Caco-2 (cell line): ENCODE measurements at regions not wholly inside any gene's neighbourhood (a gene's known extent, or its start where the extent isn't known, plus 50 kb on each side); places are given as distances from the start of the nearest gene placed in this dataset.

ENCODE experiments used
- BruUV-seq: library from RNA; stranded (reverse); fragments of 400-500 nt; replicated peaks from 2 replicates; lab custom pipeline; 2021; lab: Mats Ljungman, UMichigan
- CTCF ChIA-PET: fragments of 300-600 bp; sonication (Branson Sonifier 250); formaldehyde crosslinking; loops from one replicate; lab custom pipeline; 2022; ENCODE audit warnings: antibody characterized with exemption; lab: Charles Lee
- POLR2A ChIA-PET: fragments of 300-600 bp; sonication (Branson Sonifier 250); formaldehyde crosslinking; loops from one replicate; lab custom pipeline; 2022; ENCODE audit warnings: antibody characterized with exemption; lab: Charles Lee
- DNase-seq, 2 experiments: peaks; one replicate each; pipeline versions ENCODE4 v3.0.0 to v3.0.0-alpha.2; 2020 to 2022
- H3K27me3 ChIP-seq: replicated peaks from 2 replicates; pipeline ENCODE4 v1.6.0; 2011; ENCODE audit warnings: low read length; ENCODE audit not compliant: control insufficient read depth, insufficient read depth
- H3K36me3 ChIP-seq: 2 replicates; pipeline ENCODE4 v1.5.1; 2011; ENCODE audit warnings: low read length; ENCODE audit not compliant: control insufficient read depth, insufficient read depth
- H3K4me1 ChIP-seq: fragments of 250-450 bp; sonication (Bioruptor Pico); 2 replicates; pipeline ENCODE4 v1.5.1; 2020; ENCODE audit warnings: mild to moderate bottlenecking
- H3K4me3 ChIP-seq: 2 replicates; pipeline ENCODE4 v1.5.1; 2011; ENCODE audit warnings: low read depth, mild to moderate bottlenecking, control low read depth, low read length
- H3K9me3 ChIP-seq: fragments of 250-450 bp; sonication (Bioruptor Pico); 2 replicates; pipeline ENCODE4 v1.5.1; 2020; ENCODE audit warnings: mild to moderate bottlenecking, moderate library complexity
- H3K27ac Mint-ChIP-seq: one replicate; pipeline ENCODE4 v1.8.0; 2022; ENCODE audit warnings: mixed read lengths; ENCODE audit not compliant: unreplicated experiment
- H3K27me3 Mint-ChIP-seq: one replicate; pipeline ENCODE4 v1.8.0; 2022; ENCODE audit warnings: mixed read lengths; ENCODE audit not compliant: insufficient read depth, unreplicated experiment
- H3K36me3 Mint-ChIP-seq: one replicate; pipeline ENCODE4 v1.8.0; 2022; ENCODE audit warnings: mild to moderate bottlenecking, mixed read lengths; ENCODE audit not compliant: insufficient read depth, unreplicated experiment
- H3K4me1 Mint-ChIP-seq: one replicate; pipeline ENCODE4 v1.8.0; 2022; ENCODE audit warnings: low read depth, mixed read lengths; ENCODE audit not compliant: unreplicated experiment
- H3K4me3 Mint-ChIP-seq: one replicate; pipeline ENCODE4 v1.8.0; 2022; ENCODE audit warnings: mild to moderate bottlenecking, moderate library complexity, mixed read lengths; ENCODE audit not compliant: unreplicated experiment
- H3K9me3 Mint-ChIP-seq: one replicate; pipeline ENCODE4 v1.8.0; 2022; ENCODE audit warnings: mixed read lengths; ENCODE audit not compliant: unreplicated experiment
- intact Hi-C: fragments of 100-400 bp; cut with micrococcal nuclease; formaldehyde crosslinking; loops from one replicate; pipeline ENCODE4 v1.10.0; 2022; ENCODE audit not compliant: unreplicated experiment
- TF ChIP-seq, protein P1 (sequence below), 2 experiments: fragments of 200-600 bp in 1 of 2; IDR thresholded peaks; 1 replicate in 1 of 2; 2 replicates in 1 of 2; pipeline versions ENCODE4 v1.5.1 to v1.8.0; 2011 to 2022; ENCODE audit warnings: antibody characterized with exemption in 1 of 2, control low read depth in 1 of 2, inconsistent platforms in 1 of 2, low read depth in 1 of 2, low read length in 1 of 2, mild to moderate bottlenecking in 1 of 2, moderate library complexity in 1 of 2; ENCODE audit not compliant: insufficient read depth in 1 of 2, severe bottlenecking in 1 of 2, unreplicated experiment in 1 of 2

DNA sequence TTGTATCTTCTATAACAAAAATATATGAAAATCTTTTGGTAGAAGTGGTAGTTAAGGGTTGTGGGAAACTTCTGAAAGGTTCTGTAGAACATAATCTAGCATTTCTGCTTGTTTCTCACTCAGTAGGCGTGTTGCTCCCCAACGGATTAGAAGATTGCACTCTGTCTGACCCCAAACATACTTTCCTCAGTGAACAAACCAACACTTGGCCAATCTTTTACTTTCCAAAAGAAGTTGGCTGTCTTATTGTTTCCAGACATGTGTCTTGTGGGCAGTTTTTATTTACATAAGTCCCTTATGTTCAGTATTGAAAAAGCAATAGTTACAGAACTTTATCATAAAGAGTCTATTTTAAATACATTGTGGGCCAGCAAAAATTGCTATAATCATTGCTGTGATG is 312.8 kb upstream of the EPHA5 start:
- no peaks in the 10 kb centered on the region for H3K36me3 ChIP-seq
- POLR2A ChIA-PET, result no interaction called here
- no peak overlapping the region for H3K4me3 Mint-ChIP-seq
- H3K27me3 ChIP-seq, result no peaks in the 10 kb centered on the region
- no TSS peak for BruUV-seq
- H3K9me3 ChIP-seq, result no peaks in the 10 kb centered on the region
- H3K36me3 Mint-ChIP-seq, result no peaks in the 10 kb centered on the region
- H3K4me3 ChIP-seq, result no peak overlapping the region
- H3K4me1 ChIP-seq, result no peaks in the 10 kb centered on the region
- DNase-seq, result no peak
- intact Hi-C loops, result no loop called here
- H3K27me3 Mint-ChIP-seq, result no peaks in the 10 kb centered on the region
- H3K27ac Mint-ChIP-seq, result no peak overlapping the region
- H3K9me3 Mint-ChIP-seq, result no peaks in the 10 kb centered on the region
- TF ChIP-seq, protein P1, sequence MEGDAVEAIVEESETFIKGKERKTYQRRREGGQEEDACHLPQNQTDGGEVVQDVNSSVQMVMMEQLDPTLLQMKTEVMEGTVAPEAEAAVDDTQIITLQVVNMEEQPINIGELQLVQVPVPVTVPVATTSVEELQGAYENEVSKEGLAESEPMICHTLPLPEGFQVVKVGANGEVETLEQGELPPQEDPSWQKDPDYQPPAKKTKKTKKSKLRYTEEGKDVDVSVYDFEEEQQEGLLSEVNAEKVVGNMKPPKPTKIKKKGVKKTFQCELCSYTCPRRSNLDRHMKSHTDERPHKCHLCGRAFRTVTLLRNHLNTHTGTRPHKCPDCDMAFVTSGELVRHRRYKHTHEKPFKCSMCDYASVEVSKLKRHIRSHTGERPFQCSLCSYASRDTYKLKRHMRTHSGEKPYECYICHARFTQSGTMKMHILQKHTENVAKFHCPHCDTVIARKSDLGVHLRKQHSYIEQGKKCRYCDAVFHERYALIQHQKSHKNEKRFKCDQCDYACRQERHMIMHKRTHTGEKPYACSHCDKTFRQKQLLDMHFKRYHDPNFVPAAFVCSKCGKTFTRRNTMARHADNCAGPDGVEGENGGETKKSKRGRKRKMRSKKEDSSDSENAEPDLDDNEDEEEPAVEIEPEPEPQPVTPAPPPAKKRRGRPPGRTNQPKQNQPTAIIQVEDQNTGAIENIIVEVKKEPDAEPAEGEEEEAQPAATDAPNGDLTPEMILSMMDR (IDR thresholded peaks at IDR 0.05; ENCODE audit: insufficient read depth in 1 of 2, low read depth in 1 of 2, low read length in 1 of 2, severe bottlenecking in 1 of 2, unreplicated experiment in 1 of 2), result no peak
- H3K4me1 Mint-ChIP-seq, result no peaks in the 10 kb centered on the region
- CTCF ChIA-PET, result no interaction called here

DNA sequence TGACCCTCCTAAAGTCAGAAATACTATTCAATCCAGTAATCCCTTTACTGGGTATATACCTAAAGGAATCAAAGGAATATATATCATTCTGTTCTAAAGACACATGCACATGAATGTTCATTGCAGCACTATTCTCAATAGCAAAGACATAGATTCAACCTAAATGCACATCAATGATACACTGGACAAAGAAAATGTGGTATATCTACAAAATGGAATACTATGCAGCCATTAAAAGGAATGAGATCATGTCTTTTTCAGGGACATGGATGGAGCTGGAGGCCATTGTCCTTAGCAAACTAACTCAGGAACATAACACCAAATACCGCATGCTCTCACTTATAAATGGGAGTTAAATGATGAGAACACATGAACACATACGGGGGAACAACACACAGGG is 306.0 kb upstream of the EPHA5 start:
- no peaks in the 10 kb centered on the region for H3K4me1 ChIP-seq
- TF ChIP-seq, protein P1 (IDR thresholded peaks at IDR 0.05; ENCODE audit: insufficient read depth in 1 of 2, low read depth in 1 of 2, low read length in 1 of 2, severe bottlenecking in 1 of 2, unreplicated experiment in 1 of 2), result no peak
- no peak for DNase-seq
- ChIA-PET CTCF (no interaction called here), POLR2A (no interaction called here)
- Mint-ChIP-seq H3K27ac (no peak overlapping the region), H3K9me3 (no peaks in the 10 kb centered on the region), H3K4me3 (no peak overlapping the region), H3K4me1 (no peaks in the 10 kb centered on the region), H3K27me3 (no peaks in the 10 kb centered on the region), H3K36me3 (no peaks in the 10 kb centered on the region)
- H3K9me3 ChIP-seq, result no peaks in the 10 kb centered on the region
- H3K4me3 ChIP-seq, result no peak overlapping the region
- intact Hi-C loops, result no loop called here
- H3K36me3 ChIP-seq, result no peaks in the 10 kb centered on the region
- no TSS peak for BruUV-seq
- no peaks in the 10 kb centered on the region for H3K27me3 ChIP-seq

DNA sequence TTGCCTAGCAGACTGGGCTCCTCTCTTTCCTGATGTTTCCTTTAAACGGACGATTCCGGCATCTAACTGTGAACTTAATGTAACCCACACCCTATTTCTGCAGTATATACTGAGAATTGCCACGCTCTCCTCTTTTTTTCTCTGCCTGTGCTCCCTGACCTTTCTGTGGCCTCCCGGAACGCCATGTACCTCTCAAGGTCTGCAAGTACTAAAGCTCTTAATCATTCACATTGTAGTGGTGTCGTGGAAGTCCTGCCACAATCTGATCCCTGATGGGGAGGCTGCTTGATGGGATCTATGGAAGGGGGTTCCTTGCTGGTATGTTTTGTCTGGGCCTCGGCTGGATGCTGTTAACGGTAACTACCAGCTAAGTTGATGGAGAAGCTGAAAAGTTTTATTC is 302.9 kb upstream of the EPHA5 start:
- Histone ChIP-seq H3K4me1 (no peaks in the 10 kb centered on the region), H3K36me3 (no peaks in the 10 kb centered on the region), H3K9me3 (no peaks in the 10 kb centered on the region), H3K4me3 (no peak overlapping the region), H3K27me3 (no peaks in the 10 kb centered on the region)
- POLR2A ChIA-PET, result no interaction called here
- Mint-ChIP-seq H3K27ac (no peak overlapping the region), H3K9me3 (no peaks in the 10 kb centered on the region), H3K27me3 (no peaks in the 10 kb centered on the region), H3K4me1 (no peaks in the 10 kb centered on the region), H3K36me3 (no peaks in the 10 kb centered on the region), H3K4me3 (no peak overlapping the region)
- intact Hi-C loops, result no loop called here
- BruUV-seq, result no TSS peak
- TF ChIP-seq, protein P1 (IDR thresholded peaks at IDR 0.05; ENCODE audit: insufficient read depth in 1 of 2, low read depth in 1 of 2, low read length in 1 of 2, severe bottlenecking in 1 of 2, unreplicated experiment in 1 of 2), result no peak
- CTCF ChIA-PET, result no interaction called here
- no peak for DNase-seq
